ENCODE measurements at regions not wholly inside any gene's neighbourhood (a gene's known extent, or its start where the extent isn't known, plus 50 kb on each side); places are given as distances from the start of the nearest gene placed in this dataset.
A peak's percentile ranks its signal among the peaks of the same experiment; 100 is the strongest.

DNA sequence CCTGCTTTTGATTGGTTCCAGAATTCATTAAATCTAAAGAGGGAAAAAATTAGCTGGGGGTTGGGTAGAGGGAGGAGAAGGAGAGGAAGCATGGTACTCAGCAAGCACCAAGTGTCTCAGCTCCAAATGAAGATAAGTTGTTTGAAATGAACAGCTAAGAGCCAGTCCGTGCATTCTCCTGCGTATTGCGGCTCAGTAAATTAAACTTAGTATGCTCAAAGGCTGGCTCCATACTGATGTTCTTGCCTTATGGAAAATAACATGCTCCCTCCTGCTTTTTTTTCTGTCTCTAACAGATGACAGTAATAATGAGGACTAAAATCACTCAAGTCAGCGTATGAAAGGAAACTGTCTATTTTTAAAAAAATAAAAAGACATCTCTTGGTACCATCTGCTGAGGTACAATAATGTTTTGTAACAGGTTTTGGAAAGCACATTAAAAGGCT, 161.0 kb downstream of the SPATA31D1 start:
- no peak for FAIRE-seq
- no peak for TF ChIP-seq POLR2A (IDR thresholded peaks at IDR 0.05; ENCODE audit: low read depth, low read length)
- no peak for DNase-seq (ENCODE audit: insufficient read length, low spot score)

DNA sequence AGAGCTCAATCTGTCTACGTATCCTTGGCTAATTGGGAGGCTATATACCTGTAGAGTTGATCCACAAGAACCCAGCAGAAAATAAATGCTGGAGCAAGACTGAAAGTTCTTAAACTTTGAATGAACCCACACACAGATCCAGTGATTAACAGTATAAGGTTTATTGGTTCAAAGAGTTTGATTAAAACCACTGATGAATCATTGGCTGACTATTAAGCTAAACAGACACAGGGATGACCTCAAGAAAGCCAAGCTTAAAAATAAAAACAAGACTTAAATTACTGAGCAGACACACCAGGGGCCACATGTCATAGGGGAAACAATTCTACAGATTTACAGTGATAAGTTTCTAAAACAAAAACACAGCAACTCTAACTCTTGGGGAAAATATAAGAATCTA, 163.6 kb downstream of the SPATA31D1 start:
- no peak for TF ChIP-seq POLR2A (IDR thresholded peaks at IDR 0.05; ENCODE audit: low read depth, low read length)
- no peak for FAIRE-seq
- DNase-seq (ENCODE audit: insufficient read length, low spot score): no peak

DNA sequence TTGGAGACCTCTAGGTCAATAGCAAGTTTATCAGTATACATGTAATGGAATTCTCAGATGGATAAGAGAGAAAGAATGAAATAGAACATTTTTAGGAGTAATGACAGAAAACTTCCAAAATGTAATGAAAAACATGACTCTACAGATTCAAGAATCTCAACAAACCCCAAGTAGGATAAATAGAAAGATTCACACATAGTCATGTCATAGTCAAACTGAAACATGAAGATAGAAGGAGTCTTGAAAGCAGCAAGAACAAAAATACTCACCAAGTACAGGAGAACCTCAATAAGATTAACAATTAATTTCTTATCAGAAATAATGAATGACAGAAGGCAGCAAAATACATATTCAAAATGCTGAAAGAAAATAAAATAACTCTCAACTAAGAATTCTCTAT, 164.5 kb downstream of the SPATA31D1 start:
- DNase-seq (ENCODE audit: insufficient read length, low spot score) (no peak), FAIRE-seq (peak; percentile 20)
- TF ChIP-seq POLR2A (IDR thresholded peaks at IDR 0.05; ENCODE audit: low read depth, low read length): no peak

DNA sequence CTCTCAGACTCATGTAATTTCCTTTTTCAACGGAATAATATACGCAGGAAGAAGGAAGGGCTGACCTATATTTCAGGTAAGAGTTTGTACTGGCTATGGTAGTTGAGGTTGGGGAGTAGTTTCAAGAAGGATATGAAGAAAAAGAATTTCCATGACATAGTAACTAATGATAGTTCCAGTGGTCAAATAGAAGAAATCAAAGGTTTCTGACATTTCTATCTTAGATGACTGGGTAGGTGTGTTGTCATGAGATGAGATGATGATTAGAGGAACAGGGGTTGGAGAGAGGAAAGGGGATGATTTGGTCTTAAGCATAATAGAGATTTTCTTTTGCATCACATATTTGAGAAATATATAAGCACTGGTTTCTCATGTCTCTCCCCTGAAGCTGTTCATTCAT, 166.0 kb downstream of the SPATA31D1 start:
- no peak for TF ChIP-seq POLR2A (IDR thresholded peaks at IDR 0.05; ENCODE audit: low read depth, low read length)
- FAIRE-seq: no peak
- DNase-seq (ENCODE audit: insufficient read length, low spot score): no peak

DNA sequence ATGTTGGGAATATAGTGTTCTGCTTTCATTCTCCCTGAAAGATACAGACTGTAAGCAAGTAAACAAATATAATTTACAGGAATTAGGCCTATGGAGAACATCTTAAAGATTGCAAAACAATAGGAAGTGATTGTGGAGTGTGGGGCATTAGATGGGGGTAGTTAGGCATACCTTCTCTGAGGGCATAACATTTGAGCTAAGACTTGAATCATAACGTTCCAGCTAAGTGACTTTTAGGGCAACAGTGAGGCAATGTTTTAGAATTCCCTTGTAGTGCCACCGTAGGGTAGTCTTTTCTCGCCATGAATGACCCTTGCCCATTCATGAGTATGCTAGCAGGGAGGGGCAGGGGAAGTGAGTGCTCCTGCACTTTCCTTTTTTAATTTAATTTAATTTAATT, 173.3 kb downstream of the SPATA31D1 start:
- FAIRE-seq (no peak), DNase-seq (ENCODE audit: insufficient read length, low spot score) (no peak)
- TF ChIP-seq POLR2A (IDR thresholded peaks at IDR 0.05; ENCODE audit: low read depth, low read length): no peak

DNA sequence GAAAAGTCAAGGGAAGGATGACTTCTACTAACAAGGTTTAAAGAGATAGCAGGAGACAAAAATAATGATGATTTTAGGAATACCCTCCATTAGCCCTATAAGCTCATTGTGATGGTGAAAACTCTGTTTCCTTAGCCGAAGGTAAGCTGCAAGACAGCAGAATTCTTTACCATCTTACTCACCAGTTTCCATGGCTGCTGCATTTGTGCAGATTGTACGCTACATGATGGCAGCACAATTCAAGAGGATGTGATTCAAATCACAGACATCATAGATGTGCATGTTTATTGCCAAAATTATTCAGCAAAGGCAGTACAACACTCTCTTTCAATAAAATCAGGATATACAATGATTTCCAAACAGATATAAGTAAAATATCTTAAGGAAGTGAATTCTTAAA, 175.6 kb downstream of the SPATA31D1 start:
- TF ChIP-seq POLR2A (IDR thresholded peaks at IDR 0.05; ENCODE audit: low read depth, low read length): no peak
- DNase-seq (ENCODE audit: insufficient read length, low spot score) (no peak), FAIRE-seq (no peak)

DNA sequence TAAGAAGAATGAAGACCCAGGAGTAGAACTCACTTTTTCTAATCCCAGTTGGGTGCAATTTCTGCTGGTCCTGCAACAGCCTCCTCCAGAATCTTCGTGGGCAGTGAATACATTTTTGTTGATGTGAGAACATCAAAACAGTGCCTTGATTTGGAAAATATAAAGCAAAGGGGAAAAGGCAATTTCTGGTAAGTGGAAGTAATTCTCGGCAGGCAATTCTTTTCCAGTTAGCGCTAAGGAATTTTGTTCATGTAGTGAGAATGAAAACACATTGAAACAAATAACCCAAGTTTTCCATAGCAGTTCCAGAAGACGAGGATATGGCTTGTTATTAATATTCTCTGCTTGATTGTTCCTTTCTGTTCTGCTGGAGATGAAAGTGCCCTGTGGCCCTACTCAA, 178.7 kb downstream of the SPATA31D1 start:
- TF ChIP-seq POLR2A (IDR thresholded peaks at IDR 0.05; ENCODE audit: low read depth, low read length): no peak
- FAIRE-seq (no peak), DNase-seq (ENCODE audit: insufficient read length, low spot score) (no peak)

DNA sequence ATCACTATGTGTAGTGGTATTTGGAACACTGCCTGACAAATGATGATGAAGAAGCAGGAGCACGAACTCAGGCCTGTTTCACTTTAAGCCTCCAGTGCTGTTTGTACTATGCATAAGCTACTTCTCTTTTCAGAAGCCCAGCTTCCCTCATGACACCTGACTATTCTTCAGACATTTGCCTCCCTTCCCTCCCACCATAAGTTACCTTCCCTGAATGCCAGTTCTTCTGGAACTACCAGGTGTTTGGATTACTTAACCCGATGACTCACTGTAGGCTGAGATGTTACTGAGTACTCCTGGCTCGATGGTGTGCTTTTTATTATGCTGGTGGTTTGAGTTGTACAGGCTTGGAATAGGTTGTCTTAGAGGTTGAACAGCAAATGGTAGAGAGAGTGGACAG, 180.0 kb downstream of the SPATA31D1 start:
- no peak for TF ChIP-seq POLR2A (IDR thresholded peaks at IDR 0.05; ENCODE audit: low read depth, low read length)
- DNase-seq (ENCODE audit: insufficient read length, low spot score): no peak
- no peak for FAIRE-seq

DNA sequence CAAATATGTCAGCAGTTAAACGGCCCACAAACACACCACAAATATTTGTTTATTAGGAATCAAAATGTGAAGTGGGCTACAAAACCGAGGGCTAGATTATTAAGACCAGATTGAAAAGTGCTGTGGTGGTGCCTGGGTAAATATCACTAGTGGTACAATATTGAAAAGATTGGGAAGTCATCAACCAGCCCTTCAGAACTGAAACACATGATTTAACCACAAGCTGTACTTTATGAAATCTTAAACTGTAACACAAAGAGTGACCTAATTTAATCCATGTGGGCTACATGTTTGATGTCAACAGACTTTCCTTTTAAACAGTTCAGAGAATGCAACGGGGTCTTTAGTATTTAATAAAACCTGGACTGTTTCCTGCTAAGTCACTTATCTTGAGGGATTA, 182.3 kb downstream of the SPATA31D1 start:
- DNase-seq (ENCODE audit: insufficient read length, low spot score) (no peak), FAIRE-seq (no peak)
- no peak for TF ChIP-seq POLR2A (IDR thresholded peaks at IDR 0.05; ENCODE audit: low read depth, low read length)

DNA sequence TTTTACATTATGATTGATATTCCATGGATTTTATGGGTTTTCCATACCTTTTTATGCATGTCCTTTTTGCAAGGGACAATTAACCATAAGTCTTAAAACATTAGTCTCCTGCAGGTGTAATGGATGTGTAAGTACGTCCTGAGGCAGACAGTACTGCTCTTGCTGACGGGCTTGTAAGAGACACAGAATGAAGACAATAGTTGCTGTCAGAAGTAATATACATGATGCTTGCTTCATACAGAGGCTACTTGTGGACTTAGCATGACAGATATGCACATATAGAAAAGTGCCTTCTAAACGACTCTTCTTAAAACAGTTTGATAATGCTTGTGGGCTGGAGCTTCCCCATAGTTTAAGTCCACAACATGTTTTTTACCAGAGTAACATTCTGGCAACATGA, 182.7 kb downstream of the SPATA31D1 start:
- FAIRE-seq (no peak), DNase-seq (ENCODE audit: insufficient read length, low spot score) (no peak)
- TF ChIP-seq POLR2A (IDR thresholded peaks at IDR 0.05; ENCODE audit: low read depth, low read length): no peak

DNA sequence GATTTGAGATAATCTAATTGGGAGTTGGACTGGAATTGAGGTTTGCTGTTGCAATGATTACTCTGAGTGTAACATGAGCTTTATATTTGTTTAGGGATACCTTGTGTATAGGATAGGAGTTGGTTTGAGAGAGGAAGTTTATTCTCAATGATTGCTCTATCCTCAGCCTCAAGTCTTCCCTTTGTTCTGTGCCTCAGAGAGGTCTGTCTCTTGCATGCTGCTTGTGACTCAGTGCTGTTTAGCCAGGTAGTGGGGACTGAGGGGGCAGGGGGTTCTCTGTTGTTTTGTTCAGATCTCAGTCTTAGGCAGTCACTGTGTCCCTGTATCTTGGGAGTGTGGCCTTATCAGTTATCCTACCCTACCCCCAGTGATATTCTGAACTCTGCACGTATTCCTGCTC, 192.1 kb downstream of the SPATA31D1 start:
- TF ChIP-seq POLR2A (IDR thresholded peaks at IDR 0.05; ENCODE audit: low read depth, low read length): no peak
- FAIRE-seq (no peak), DNase-seq (ENCODE audit: insufficient read length, low spot score) (no peak)

DNA sequence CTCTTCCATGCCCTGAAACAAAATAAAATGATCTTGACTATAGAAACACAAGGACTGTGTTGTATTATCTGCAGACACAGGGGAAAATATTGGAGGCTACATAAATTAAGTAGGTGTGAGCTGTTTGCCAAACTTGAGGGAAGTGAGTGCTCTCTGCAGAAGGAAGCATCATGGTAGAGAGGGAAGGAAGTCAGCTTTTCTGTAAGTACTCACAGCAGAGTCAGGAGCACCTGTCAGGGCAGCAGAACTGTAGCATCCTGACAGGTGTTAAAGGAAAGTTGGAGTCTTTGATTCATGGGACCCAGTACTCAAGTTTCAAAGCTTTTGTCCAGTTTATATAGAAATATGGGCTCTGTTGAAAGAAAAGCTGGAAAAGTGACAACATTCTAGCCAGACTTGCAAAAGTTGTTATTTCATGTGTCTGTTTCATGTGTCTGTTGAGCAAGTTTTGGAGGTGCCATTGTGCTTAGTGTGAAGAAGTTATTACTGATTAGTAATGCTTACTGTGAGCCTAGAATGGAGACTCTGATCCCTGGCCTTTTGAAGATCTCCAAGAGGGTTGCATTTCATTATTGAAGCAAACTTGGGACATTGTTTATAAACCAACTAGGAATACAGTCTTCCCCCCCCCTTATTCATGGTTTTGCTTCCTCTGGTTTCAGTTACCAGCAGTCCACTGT, 194.7 kb downstream of the SPATA31D1 start:
- no peak for TF ChIP-seq POLR2A (IDR thresholded peaks at IDR 0.05; ENCODE audit: low read depth, low read length)
- DNase-seq (ENCODE audit: insufficient read length, low spot score) (no peak), FAIRE-seq (no peak)

DNA sequence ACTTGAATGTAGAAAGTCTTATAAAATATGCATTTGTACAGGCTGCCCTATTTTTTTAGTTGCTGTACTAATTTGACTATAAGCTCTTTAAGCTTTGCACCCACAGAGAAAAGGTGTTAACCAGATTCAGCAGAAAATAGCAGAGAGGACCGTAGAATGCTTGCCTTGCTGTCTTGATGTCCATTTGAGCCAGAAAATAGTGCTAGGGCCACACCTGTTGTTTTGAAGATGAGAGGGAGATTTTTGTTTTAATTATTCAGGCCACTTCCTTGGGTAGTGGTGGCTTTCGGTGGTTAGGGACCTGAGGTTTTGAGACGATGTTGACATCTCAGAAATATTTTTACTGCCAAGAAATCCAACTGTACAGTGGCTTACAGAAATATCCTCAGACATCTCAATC, 196.0 kb downstream of the SPATA31D1 start:
- FAIRE-seq (no peak), DNase-seq (ENCODE audit: insufficient read length, low spot score) (no peak)
- no peak for TF ChIP-seq POLR2A (IDR thresholded peaks at IDR 0.05; ENCODE audit: low read depth, low read length)

DNA sequence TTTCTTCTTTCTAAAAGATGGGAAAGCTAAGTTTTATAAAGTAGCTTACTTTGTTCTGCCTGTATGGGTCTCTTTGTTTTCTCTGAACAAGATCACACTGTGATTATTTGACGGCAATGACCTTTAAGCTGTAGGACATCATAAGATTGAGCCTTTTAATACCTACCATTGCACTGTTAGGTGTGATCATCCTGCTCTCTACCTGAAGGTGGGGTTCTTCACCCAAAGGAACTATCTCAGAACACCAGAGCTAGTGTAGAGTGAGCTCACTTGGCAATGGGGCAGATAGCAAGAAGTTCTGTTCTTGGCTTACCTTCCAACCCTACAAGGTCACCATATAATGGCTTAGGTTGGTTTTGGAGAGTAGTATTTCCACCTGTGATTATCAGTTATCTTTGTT, 200.2 kb downstream of the SPATA31D1 start:
- TF ChIP-seq POLR2A (IDR thresholded peaks at IDR 0.05; ENCODE audit: low read depth, low read length): no peak

DNA sequence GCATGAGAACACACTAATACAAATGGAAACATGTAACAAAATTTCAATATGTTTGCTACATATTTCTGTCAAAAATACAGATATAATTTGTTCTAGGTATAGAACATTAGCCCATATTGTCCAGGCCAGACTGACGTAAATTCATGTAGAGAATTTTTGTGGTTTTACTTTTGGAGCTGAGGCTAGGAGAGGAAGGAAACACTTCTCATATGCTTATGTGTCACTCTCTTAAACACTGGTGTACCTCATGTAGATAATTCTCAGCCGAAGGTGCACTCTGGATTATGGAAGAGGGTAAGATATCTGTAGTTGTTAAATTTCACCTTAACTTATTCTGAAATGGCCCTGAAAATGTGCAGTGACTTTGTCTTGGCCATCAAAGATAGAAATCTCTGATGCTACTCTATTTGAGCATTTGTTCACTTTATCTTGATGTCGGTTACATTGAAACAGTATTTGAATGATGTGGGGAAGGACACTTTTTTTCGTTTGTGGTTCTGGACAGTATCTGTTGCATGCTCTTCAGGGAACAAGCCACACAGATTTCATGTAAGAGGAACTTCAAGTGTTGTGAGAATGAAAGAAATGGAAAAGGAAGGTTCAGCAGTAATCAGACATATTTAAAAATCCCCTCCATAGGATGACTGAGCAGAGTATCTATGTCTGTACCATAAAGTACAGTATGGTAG, 202.7 kb downstream of the SPATA31D1 start:
- DNase-seq (ENCODE audit: insufficient read length, low spot score) (no peak), FAIRE-seq (no peak)
- TF ChIP-seq POLR2A (IDR thresholded peaks at IDR 0.05; ENCODE audit: low read depth, low read length): no peak

More for the DNA sequence above, 200.2 kb downstream of the SPATA31D1 start:
- DNase-seq (ENCODE audit: insufficient read length, low spot score): no peak
- no peak for FAIRE-seq

Measured in H54 (cell line).